Breast epithelium (tissue), 3 donors: ENCODE measurements at regions not wholly inside any gene's neighbourhood (a gene's known extent, or its start where the extent isn't known, plus 50 kb on each side); places are given as distances from the start of the nearest gene placed in this dataset.

Experiments
- CTCF ChIP-seq, 3 donors: fragments of 450-650 bp; IDR thresholded peaks; one replicate each; pipeline ENCODE4 v1.5.1; 2016 to 2017; ENCODE audit warnings: antibody characterized with exemption in 3 of 3, mild to moderate bottlenecking in 3 of 3, moderate library complexity in 3 of 3
- POLR2A ChIP-seq: fragments of 450-650 bp; IDR thresholded peaks from one replicate; pipeline ENCODE4 v1.6.1; 2016; ENCODE audit warnings: antibody characterized with exemption, mild to moderate bottlenecking, moderate library complexity
- POLR2AphosphoS5 ChIP-seq, 3 donors: sonication (generic); formaldehyde crosslinking; IDR thresholded peaks; one replicate each; pipeline ENCODE4 v1.6.1; 2017; ENCODE audit warnings: antibody characterized with exemption in 3 of 3

- TF ChIP-seq CTCF (IDR thresholded peaks at IDR 0.05) (no peak), POLR2A (no peak), POLR2AphosphoS5 (IDR thresholded peaks at IDR 0.05) (no peak)
Measured at GRCh38 chr4:141416219-141416618, 195.5 kb downstream of the ZNF330 start.
